PC-9 (cell line): ENCODE measurements at regions not wholly inside any gene's neighbourhood (a gene's known extent, or its start where the extent isn't known, plus 50 kb on each side); places are given as distances from the start of the nearest gene placed in this dataset.

Source experiments
- BruUV-seq: library from RNA; stranded (reverse); fragments of 400-500 nt; replicated peaks from 2 replicates; lab custom pipeline; 2021; lab: Mats Ljungman, UMichigan
- CTCF ChIA-PET: fragments of 300-600 bp; sonication (Branson Sonifier 250); formaldehyde crosslinking; loops from one replicate; lab custom pipeline; 2022; ENCODE audit warnings: antibody characterized with exemption; lab: Charles Lee
- POLR2A ChIA-PET: fragments of 300-600 bp; sonication (Branson Sonifier 250); formaldehyde crosslinking; loops from one replicate; lab custom pipeline; 2022; ENCODE audit warnings: antibody characterized with exemption; ENCODE audit not compliant: unreplicated experiment; lab: Charles Lee
- DNase-seq, 2 experiments: peaks; one replicate each; pipeline versions ENCODE4 v3.0.0 to v3.0.0-alpha.2; 2015 to 2022; ENCODE audit warnings: mixed read lengths in 1 of 2
- H2AFZ ChIP-seq: fragments of 200-600 bp; sonication (generic); 2 replicates; pipeline ENCODE4 v1.8.1; 2017; ENCODE audit warnings: antibody characterized with exemption
- H3F3A ChIP-seq: fragments of 200-600 bp; sonication (generic); 2 replicates; pipeline ENCODE4 v1.8.1; 2017; ENCODE audit warnings: antibody characterized with exemption, mild to moderate bottlenecking, low read depth; ENCODE audit not compliant: insufficient read depth
- H3K27ac ChIP-seq: fragments of 200-600 bp; sonication (generic); 2 replicates; pipeline ENCODE4 v1.6.1; 2016; ENCODE audit warnings: mixed run types
- H3K27me3 ChIP-seq: fragments of 200-600 bp; sonication (generic); 2 replicates; pipeline ENCODE4 v1.6.1; 2016; ENCODE audit warnings: low read depth, mixed run types; ENCODE audit not compliant: insufficient read depth
- H3K36me3 ChIP-seq: fragments of 200-600 bp; sonication (generic); 2 replicates; pipeline ENCODE4 v1.6.1; 2016; ENCODE audit warnings: low read depth, mixed run types
- H3K4me1 ChIP-seq: fragments of 200-600 bp; sonication (generic); replicated peaks from 2 replicates; pipeline ENCODE4 v1.6.1; 2016; ENCODE audit warnings: mixed run types; ENCODE audit not compliant: insufficient read depth
- H3K4me2 ChIP-seq: fragments of 200-600 bp; sonication (generic); 2 replicates; pipeline ENCODE4 v1.6.1; 2017; ENCODE audit warnings: mixed run types
- H3K4me3 ChIP-seq: fragments of 200-600 bp; sonication (generic); 2 replicates; pipeline ENCODE4 v1.6.1; 2016; ENCODE audit warnings: mixed run types
- H3K79me2 ChIP-seq: fragments of 200-600 bp; sonication (generic); 2 replicates; pipeline ENCODE4 v1.6.1; 2017; ENCODE audit warnings: low read depth, mixed run types
- H3K9me2 ChIP-seq: fragments of 200-600 bp; sonication (generic); 2 replicates; pipeline ENCODE4 v1.8.1; 2017; ENCODE audit warnings: mild to moderate bottlenecking; ENCODE audit not compliant: insufficient read depth
- H3K9me3 ChIP-seq: fragments of 200-600 bp; sonication (generic); 2 replicates; pipeline ENCODE4 v1.8.1; 2016; ENCODE audit warnings: low read depth; ENCODE audit not compliant: insufficient read depth
- H4K20me1 ChIP-seq: fragments of 200-600 bp; sonication (generic); 2 replicates; pipeline ENCODE4 v1.8.1; 2017; ENCODE audit not compliant: insufficient read depth
- CTCF ChIP-seq: fragments of 200-600 bp; sonication (generic); conservative IDR thresholded peaks from 2 replicates; pipeline ENCODE4 v1.6.1; 2017; ENCODE audit warnings: mixed run types, antibody characterized with exemption, mild to moderate bottlenecking, moderate library complexity
- EZH2 ChIP-seq: fragments of 200-600 bp; sonication (generic); IDR thresholded peaks from 2 replicates; pipeline ENCODE4 v1.8.0; 2017; ENCODE audit warnings: antibody characterized with exemption, low read depth
- intact Hi-C: fragments of 100-400 bp; cut with micrococcal nuclease; formaldehyde crosslinking; loops from one replicate; pipeline ENCODE4 v1.10.0; 2022; ENCODE audit not compliant: unreplicated experiment

- Histone ChIP-seq H3K36me3 (no peaks in the 10 kb centered on the region), H3K9me2 (no peaks in the 10 kb centered on the region), H3K4me3 (no peak overlapping the region), H3K27me3 (no peaks in the 10 kb centered on the region), H3K4me1 (no peaks in the 10 kb centered on the region), H3F3A (no peaks in the 10 kb centered on the region), H3K4me2 (no peak overlapping the region), H3K27ac (no peak overlapping the region), H4K20me1 (no peaks in the 10 kb centered on the region), H2AFZ (0 out of 2 replicates have a peak overlapping the region, but pooled peaks have one; percentile 19), H3K9me3 (no peaks in the 10 kb centered on the region), H3K79me2 (no peaks in the 10 kb centered on the region)
- no TSS peak for BruUV-seq
- TF ChIP-seq CTCF (no peak), EZH2 (no peak)
- POLR2A ChIA-PET: no interaction called here
- no peak for DNase-seq
- CTCF ChIA-PET: no interaction called here
- intact Hi-C loops: no loop called here
Observed at GRCh38 chr4:111648056-111648455, 497.2 kb upstream of the FAM241A start.

- no peaks in the 10 kb centered on the region for H3F3A ChIP-seq
- no peak overlapping the region for H2AFZ ChIP-seq
- no peak overlapping the region for H3K4me3 ChIP-seq
- no peak for TF ChIP-seq CTCF
- no peak for TF ChIP-seq EZH2
- no peak overlapping the region for H3K4me2 ChIP-seq
- no peaks in the 10 kb centered on the region for H3K27me3 ChIP-seq
- H3K27ac ChIP-seq: no peak overlapping the region
- H3K79me2 ChIP-seq: no peaks in the 10 kb centered on the region
- DNase-seq: no peak
- H3K4me1 ChIP-seq: no peaks in the 10 kb centered on the region
- intact Hi-C loops: no loop called here
- no peaks in the 10 kb centered on the region for H3K9me3 ChIP-seq
- POLR2A ChIA-PET: no interaction called here
- H4K20me1 ChIP-seq: no peaks in the 10 kb centered on the region
- no TSS peak for BruUV-seq
- H3K9me2 ChIP-seq: no peaks in the 10 kb centered on the region
- H3K36me3 ChIP-seq: no peaks in the 10 kb centered on the region
- CTCF ChIA-PET: no interaction called here
Observed at GRCh38 chr4:111649308-111649707, 495.9 kb upstream of the FAM241A start.

- intact Hi-C loops: no loop called here
Observed at GRCh38 chr4:111650146-111650545, 495.1 kb upstream of the FAM241A start.

More at GRCh38 chr4:111650146-111650545, 495.1 kb upstream of the FAM241A start:
- Histone ChIP-seq H3K9me3 (no peaks in the 10 kb centered on the region), H2AFZ (no peak overlapping the region), H3K4me3 (no peak overlapping the region), H3K36me3 (no peaks in the 10 kb centered on the region), H3K4me2 (no peak overlapping the region), H3K27ac (no peak overlapping the region), H4K20me1 (no peaks in the 10 kb centered on the region), H3K9me2 (no peaks in the 10 kb centered on the region), H3K79me2 (no peaks in the 10 kb centered on the region), H3K27me3 (no peaks in the 10 kb centered on the region), H3F3A (no peaks in the 10 kb centered on the region), H3K4me1 (no peaks in the 10 kb centered on the region)
- DNase-seq: no peak
- ChIA-PET POLR2A (no interaction called here), CTCF (no interaction called here)
- BruUV-seq: no TSS peak
- TF ChIP-seq EZH2 (no peak), CTCF (no peak)
